WTC11 (cell line): ENCODE measurements at regions not wholly inside any gene's neighbourhood (a gene's known extent, or its start where the extent isn't known, plus 50 kb on each side); places are given as distances from the start of the nearest gene placed in this dataset.

ENCODE experiments used
- ATAC-seq: fragments of 200-7000 bp; cut with Tn5 transposase; 2 replicates; pipeline ENCODE4 v1.10.0; 2021; ENCODE audit warnings: mild to moderate bottlenecking, moderate library complexity
- CTCF ChIA-PET: fragments of 300-600 bp; sonication (Branson Sonifier 250); formaldehyde crosslinking; loops from one replicate; lab custom pipeline; 2021; ENCODE audit warnings: antibody characterized with exemption; lab: Charles Lee
- POLR2A ChIA-PET: fragments of 350-600 bp; sonication (Branson Sonifier 250); formaldehyde crosslinking; loops from one replicate; lab custom pipeline; 2021; ENCODE audit warnings: antibody characterized with exemption; lab: Charles Lee
- DNase-seq: peaks from one replicate; pipeline ENCODE4 v3.0.0; 2021; ENCODE audit warnings: low spot score
- H3K27ac Mint-ChIP-seq: 2 replicates; pipeline ENCODE4 v1.8.0; 2021; ENCODE audit warnings: mixed read lengths
- H3K27me3 Mint-ChIP-seq: 2 replicates; pipeline ENCODE4 v1.8.0; 2021; ENCODE audit warnings: low read depth, mild to moderate bottlenecking, moderate library complexity, mixed read lengths
- H3K36me3 Mint-ChIP-seq: 2 replicates; pipeline ENCODE4 v1.8.0; 2021; ENCODE audit warnings: mixed read lengths
- H3K4me1 Mint-ChIP-seq: 2 replicates; pipeline ENCODE4 v1.8.0; 2022; ENCODE audit warnings: mixed read lengths
- H3K4me3 Mint-ChIP-seq: 2 replicates; pipeline ENCODE4 v1.8.0; 2021; ENCODE audit warnings: mild to moderate bottlenecking, moderate library complexity, mixed read lengths
- H3K9me3 Mint-ChIP-seq: 2 replicates; pipeline ENCODE4 v1.8.0; 2021; ENCODE audit warnings: mixed read lengths
- ATF3 ChIP-seq: sonication (generic); formaldehyde crosslinking; conservative IDR thresholded peaks from 2 replicates; pipeline ENCODE4 v1.8.1; 2022; ENCODE audit warnings: mild to moderate bottlenecking, missing genetic modification reagents
- CBFB ChIP-seq: sonication (generic); formaldehyde crosslinking; IDR thresholded peaks from 2 replicates; pipeline ENCODE4 v1.8.1; 2022; ENCODE audit warnings: mild to moderate bottlenecking, low read depth, missing genetic modification reagents
- ETV6 ChIP-seq: sonication (generic); formaldehyde crosslinking; IDR thresholded peaks from 2 replicates; pipeline ENCODE4 v1.8.1; 2022; ENCODE audit warnings: mild to moderate bottlenecking, missing genetic modification reagents
- FOXP1 ChIP-seq: sonication (generic); formaldehyde crosslinking; IDR thresholded peaks from 2 replicates; pipeline ENCODE4 v1.8.0; 2022; ENCODE audit warnings: missing genetic modification reagents, mild to moderate bottlenecking, moderate library complexity, borderline replicate concordance
- GTF2I ChIP-seq: fragments of 250-450 bp; sonication (Bioruptor Pico); conservative IDR thresholded peaks from 2 replicates; pipeline ENCODE4 v1.4.0; 2021; ENCODE audit warnings: mild to moderate bottlenecking
- HMGA2 ChIP-seq: fragments of 250-450 bp; sonication (Bioruptor Pico); IDR thresholded peaks from 2 replicates; pipeline ENCODE4 v1.4.0; 2021; ENCODE audit warnings: mild to moderate bottlenecking, moderate library complexity
- OVOL2 ChIP-seq: fragments of 250-450 bp; sonication (Bioruptor Pico); IDR thresholded peaks from 2 replicates; pipeline ENCODE4 v1.9.0; 2021; ENCODE audit warnings: mild to moderate bottlenecking, borderline replicate concordance
- PRRX2 ChIP-seq: fragments of 250-450 bp; sonication (Bioruptor Pico); IDR thresholded peaks from 2 replicates; pipeline ENCODE4 v1.8.0; 2021; ENCODE audit warnings: mild to moderate bottlenecking
- RELA ChIP-seq: sonication (generic); formaldehyde crosslinking; IDR thresholded peaks from 2 replicates; pipeline ENCODE4 v1.8.1; 2022; ENCODE audit warnings: missing genetic modification reagents, mild to moderate bottlenecking, borderline replicate concordance
- RORB ChIP-seq: fragments of 250-450 bp; sonication (Bioruptor Pico); IDR thresholded peaks from 2 replicates; pipeline ENCODE4 v1.9.0; 2021; ENCODE audit warnings: mild to moderate bottlenecking
- SMAD4 ChIP-seq: sonication (generic); formaldehyde crosslinking; IDR thresholded peaks from 2 replicates; pipeline ENCODE4 v1.8.0; 2022; ENCODE audit warnings: mild to moderate bottlenecking, missing genetic modification reagents
- TP53 ChIP-seq: sonication (generic); formaldehyde crosslinking; IDR thresholded peaks from 2 replicates; pipeline ENCODE4 v1.8.1; 2023; ENCODE audit warnings: mild to moderate bottlenecking, missing genetic modification reagents
- ZBTB43 ChIP-seq: sonication (generic); formaldehyde crosslinking; IDR thresholded peaks from 2 replicates; pipeline ENCODE4 v1.8.1; 2023; ENCODE audit warnings: mild to moderate bottlenecking, missing genetic modification reagents
- ZNF219 ChIP-seq: sonication (generic); formaldehyde crosslinking; IDR thresholded peaks from 2 replicates; pipeline ENCODE4 v1.8.0; 2023; ENCODE audit warnings: missing genetic modification reagents, mild to moderate bottlenecking, borderline replicate concordance
- ZNF263 ChIP-seq: sonication (generic); formaldehyde crosslinking; IDR thresholded peaks from 2 replicates; pipeline ENCODE4 v1.8.1; 2022; ENCODE audit warnings: low read depth, mild to moderate bottlenecking, moderate library complexity, missing genetic modification reagents
- ZNF425 ChIP-seq: fragments of 250-450 bp; sonication (Bioruptor Pico); conservative IDR thresholded peaks from 2 replicates; pipeline ENCODE4 v1.9.0; 2021; ENCODE audit warnings: mild to moderate bottlenecking
- TF ChIP-seq, protein P1 (sequence below): fragments of 250-450 bp; sonication (Bioruptor Pico); IDR thresholded peaks from 2 replicates; pipeline ENCODE4 v1.9.0; 2021; ENCODE audit warnings: mild to moderate bottlenecking, borderline replicate concordance

DNA sequence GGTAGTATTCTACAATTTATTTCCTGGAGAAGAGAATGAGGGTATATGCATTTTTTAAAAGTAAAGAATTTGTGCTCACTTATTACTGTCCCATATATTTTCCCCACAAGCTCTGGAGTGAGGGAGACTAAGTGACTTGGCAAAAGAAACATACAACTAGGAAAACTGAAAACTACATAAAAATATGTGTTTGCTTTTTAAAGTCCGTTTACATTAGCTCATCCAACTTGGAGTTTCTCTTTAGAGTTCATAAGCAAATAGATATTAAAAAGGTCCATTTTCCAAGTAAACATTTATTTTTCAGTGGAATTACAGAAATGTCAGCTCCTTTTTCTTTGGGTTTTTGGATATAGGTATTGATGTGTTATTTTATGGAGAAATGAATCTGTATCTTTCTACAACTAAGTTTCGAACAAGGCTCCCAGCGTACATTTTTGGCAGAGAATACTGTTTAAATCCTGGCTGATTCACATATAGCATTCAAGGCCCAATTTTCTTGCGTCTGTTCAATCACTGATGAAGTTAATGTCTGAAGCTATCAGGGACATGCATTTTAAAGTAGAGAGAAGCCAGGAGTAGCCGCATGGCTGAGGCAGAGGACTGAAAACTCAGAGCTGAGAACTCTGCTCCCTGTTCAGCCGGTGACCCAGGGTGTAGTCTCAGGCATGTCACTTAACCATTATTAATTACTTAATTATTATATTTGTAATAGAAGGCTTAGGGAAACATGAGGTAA, 729.4 kb downstream of the EFNB2 start:
- ChIA-PET CTCF (no interaction called here), POLR2A (no interaction called here)
- Mint-ChIP-seq H3K9me3 (peaks cover 15% of the 10 kb centered on the region), H3K27me3 (peaks cover 2% of the 10 kb centered on the region; the same call in 1 of the 2 replicates), H3K27ac (no peak overlapping the region), H3K36me3 (no peaks in the 10 kb centered on the region), H3K4me3 (no peak overlapping the region), H3K4me1 (no peaks in the 10 kb centered on the region)
- TF ChIP-seq SMAD4 (CRISPR knock-in tag) (no peak), ZNF219 (CRISPR knock-in tag) (no peak), GTF2I (no peak)
- ATAC-seq (no peak), DNase-seq (no peak)

- ChIA-PET CTCF (no interaction called here), POLR2A (no interaction called here)
- H3K4me1 Mint-ChIP-seq: no peaks in the 10 kb centered on the region
- no peak overlapping the region for H3K4me3 Mint-ChIP-seq
- no peak for ATAC-seq
- peaks cover 15% of the 10 kb centered on the region for H3K9me3 Mint-ChIP-seq
- H3K27ac Mint-ChIP-seq: no peak overlapping the region
- H3K27me3 Mint-ChIP-seq: peaks cover 2% of the 10 kb centered on the region; the same call in 1 of the 2 replicates
- no peak for DNase-seq
- TF ChIP-seq CBFB (CRISPR knock-in tag) (no peak), TP53 (no peak), ZNF425 (CRISPR knock-in tag) (no peak), OVOL2 (CRISPR knock-in tag) (no peak)
- TF ChIP-seq, protein P1, sequence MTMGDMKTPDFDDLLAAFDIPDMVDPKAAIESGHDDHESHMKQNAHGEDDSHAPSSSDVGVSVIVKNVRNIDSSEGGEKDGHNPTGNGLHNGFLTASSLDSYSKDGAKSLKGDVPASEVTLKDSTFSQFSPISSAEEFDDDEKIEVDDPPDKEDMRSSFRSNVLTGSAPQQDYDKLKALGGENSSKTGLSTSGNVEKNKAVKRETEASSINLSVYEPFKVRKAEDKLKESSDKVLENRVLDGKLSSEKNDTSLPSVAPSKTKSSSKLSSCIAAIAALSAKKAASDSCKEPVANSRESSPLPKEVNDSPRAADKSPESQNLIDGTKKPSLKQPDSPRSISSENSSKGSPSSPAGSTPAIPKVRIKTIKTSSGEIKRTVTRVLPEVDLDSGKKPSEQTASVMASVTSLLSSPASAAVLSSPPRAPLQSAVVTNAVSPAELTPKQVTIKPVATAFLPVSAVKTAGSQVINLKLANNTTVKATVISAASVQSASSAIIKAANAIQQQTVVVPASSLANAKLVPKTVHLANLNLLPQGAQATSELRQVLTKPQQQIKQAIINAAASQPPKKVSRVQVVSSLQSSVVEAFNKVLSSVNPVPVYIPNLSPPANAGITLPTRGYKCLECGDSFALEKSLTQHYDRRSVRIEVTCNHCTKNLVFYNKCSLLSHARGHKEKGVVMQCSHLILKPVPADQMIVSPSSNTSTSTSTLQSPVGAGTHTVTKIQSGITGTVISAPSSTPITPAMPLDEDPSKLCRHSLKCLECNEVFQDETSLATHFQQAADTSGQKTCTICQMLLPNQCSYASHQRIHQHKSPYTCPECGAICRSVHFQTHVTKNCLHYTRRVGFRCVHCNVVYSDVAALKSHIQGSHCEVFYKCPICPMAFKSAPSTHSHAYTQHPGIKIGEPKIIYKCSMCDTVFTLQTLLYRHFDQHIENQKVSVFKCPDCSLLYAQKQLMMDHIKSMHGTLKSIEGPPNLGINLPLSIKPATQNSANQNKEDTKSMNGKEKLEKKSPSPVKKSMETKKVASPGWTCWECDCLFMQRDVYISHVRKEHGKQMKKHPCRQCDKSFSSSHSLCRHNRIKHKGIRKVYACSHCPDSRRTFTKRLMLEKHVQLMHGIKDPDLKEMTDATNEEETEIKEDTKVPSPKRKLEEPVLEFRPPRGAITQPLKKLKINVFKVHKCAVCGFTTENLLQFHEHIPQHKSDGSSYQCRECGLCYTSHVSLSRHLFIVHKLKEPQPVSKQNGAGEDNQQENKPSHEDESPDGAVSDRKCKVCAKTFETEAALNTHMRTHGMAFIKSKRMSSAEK: no peak
- no peaks in the 10 kb centered on the region for H3K36me3 Mint-ChIP-seq
These were observed 730.8 kb downstream of the EFNB2 start for GRCh38 chr13:105804561-105805190.

DNA sequence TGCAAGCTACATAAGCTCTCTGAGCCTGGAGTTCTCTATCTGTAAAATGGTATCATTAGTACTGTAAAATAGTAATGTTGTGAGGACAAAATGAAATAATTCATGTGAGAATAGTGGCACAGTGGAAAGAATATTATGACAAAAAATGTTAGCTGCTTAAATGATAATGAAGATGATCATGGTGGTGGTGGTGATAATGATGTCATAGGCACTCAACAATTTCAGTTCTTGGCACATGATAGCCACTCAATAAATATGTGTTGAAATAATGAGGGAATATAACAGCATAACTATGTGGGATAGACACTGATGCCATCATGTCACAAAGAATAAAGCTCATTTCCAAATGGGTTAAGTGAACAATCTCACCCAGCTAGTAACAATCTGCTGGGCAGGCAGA, 736.3 kb downstream of the EFNB2 start:
- no peak overlapping the region for H3K27ac Mint-ChIP-seq
- no peaks in the 10 kb centered on the region for H3K36me3 Mint-ChIP-seq
- TF ChIP-seq PRRX2 (no peak), RORB (CRISPR knock-in tag) (no peak), FOXP1 (CRISPR knock-in tag) (no peak), ATF3 (CRISPR knock-in tag) (no peak), ZNF263 (no peak), HMGA2 (CRISPR knock-in tag) (no peak), ETV6 (CRISPR knock-in tag) (no peak), GTF2I (no peak), RELA (CRISPR knock-in tag) (no peak), ZBTB43 (CRISPR knock-in tag) (no peak)
- H3K27me3 Mint-ChIP-seq: no peaks in the 10 kb centered on the region
- no peak for ATAC-seq
- POLR2A ChIA-PET: no interaction called here
- no peaks in the 10 kb centered on the region for H3K4me1 Mint-ChIP-seq
- no peak for DNase-seq
- no peaks in the 10 kb centered on the region for H3K9me3 Mint-ChIP-seq
- CTCF ChIA-PET: interaction anchor here (0.7 kb wide), 1 partner anchor 388 kb away, joined by 3 read pairs; no protein-coding TSS in a partner anchor
- H3K4me3 Mint-ChIP-seq: no peak overlapping the region
